ENCODE measurements at regions not wholly inside any gene's neighbourhood (a gene's known extent, or its start where the extent isn't known, plus 50 kb on each side); places are given as distances from the start of the nearest gene placed in this dataset.
"Not testable (repeated sequence)": the region's sequence is repeated elsewhere in the genome, so short reads cannot be mapped to it uniquely, and the experiment has no call there.

DNA sequence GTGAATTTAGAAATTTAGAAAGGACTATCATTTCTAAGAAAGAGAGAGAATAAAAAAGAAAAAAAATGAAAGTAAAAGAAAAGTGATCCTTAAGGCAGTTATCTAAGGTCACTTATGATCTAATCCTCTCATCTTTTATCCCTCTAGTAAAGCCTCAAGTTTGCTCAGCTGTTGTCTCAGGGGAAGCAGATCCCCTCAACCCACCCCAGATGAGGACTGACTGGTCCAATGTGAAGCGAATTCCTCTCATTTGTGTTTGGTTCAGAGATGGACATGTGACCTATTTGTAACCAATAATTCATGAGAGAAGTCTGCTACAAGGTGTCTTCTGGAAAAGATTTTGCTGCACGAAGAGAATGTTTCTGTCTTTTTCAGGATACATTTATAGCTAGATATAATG, 1591.3 kb downstream of the ADGRL3 start:
- no peak for DNase-seq (ENCODE audit: low read depth in 4 of 4, low spot score in 3 of 4)

DNA sequence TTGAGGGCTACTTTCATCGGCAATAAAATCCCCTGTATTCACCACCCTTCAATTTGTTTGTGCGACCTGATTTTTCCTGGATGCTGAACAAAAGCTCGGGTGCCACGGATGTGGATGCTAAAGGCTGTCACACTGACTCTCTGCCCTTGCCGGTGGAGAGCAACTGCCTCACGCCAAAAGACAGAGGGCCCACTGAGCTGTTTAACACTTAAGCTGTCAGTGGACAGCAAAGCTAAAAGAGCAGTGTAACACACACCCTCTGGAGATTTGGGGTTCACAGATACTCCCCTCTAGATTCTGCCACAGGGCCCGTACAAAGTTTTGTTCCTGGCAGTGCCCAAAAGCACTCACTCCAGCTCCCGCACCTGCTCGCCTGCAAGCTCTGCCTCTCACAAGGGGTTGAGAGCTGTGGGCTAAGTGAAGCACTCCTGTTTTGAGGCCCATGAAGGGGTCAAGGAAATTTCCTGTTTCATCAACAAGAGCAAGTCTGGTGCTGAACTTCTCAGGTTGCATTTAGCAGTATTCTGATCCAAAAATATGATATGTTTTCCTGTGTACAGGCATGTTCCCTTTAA, 1571.9 kb downstream of the ADGRL3 start:
- DNase-seq (ENCODE audit: low read depth in 4 of 4, low spot score in 3 of 4) = no peak

DNA sequence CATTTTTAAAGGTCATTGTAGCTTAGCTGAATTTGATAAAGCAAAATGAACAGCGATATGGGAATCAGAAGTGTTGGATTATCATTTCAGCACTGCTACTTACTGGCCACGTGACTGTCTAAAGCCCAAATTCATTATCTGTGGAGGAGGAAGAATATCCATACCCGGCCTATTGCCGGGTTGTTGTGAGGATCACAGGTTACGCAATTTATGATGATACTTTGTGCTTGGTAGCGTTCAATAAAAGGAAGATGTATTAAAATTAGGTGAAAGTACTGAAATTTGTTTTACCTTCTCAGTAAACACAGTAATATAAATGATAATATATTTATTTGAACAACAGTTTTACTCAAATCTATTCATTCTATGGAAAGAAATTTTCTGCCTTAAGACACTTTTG, 1540.2 kb downstream of the ADGRL3 start:
- no peak for DNase-seq (ENCODE audit: low read depth in 4 of 4, low spot score in 3 of 4)

DNA sequence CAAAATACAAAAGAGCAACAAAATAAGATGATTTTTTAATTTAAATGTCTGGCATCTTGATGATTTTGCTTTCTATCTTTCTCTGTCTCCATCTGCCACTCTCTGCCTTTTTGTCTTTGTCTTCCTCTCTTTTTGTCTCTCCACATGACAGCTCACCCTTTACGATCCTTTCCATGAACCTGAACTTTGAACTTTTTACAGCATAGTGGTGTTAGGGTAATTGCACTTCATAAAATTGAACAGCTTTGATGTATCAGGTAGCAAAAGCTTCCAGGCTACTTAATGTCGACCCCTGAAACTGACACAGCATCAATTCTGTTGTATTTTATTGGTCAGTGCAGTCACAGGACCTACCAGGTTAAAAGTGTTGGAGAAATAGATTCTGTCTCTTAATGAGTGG, 1517.0 kb downstream of the ADGRL3 start:
- no peak for DNase-seq (ENCODE audit: low read depth in 4 of 4, low spot score in 3 of 4)

DNA sequence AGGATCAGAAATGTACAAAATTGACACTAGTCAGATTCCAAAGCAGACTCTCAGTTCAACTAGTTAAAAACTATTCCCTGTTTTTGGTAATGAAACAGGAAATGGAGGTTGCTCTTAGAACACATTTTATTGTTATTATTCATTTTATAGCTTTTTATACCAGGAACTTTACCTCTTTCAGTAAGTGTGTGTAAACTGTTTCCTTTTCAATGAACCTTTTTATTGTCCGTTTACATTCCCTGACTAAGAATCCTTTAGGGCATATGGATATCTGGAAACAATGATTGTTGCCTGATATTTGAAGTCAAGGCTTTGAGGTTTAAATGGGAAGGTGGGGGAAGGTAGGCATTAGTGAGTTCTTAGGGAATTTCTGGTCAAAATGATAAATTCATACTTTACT, 1511.4 kb downstream of the ADGRL3 start:
- DNase-seq (ENCODE audit: low read depth in 4 of 4, low spot score in 3 of 4) = no peak

DNA sequence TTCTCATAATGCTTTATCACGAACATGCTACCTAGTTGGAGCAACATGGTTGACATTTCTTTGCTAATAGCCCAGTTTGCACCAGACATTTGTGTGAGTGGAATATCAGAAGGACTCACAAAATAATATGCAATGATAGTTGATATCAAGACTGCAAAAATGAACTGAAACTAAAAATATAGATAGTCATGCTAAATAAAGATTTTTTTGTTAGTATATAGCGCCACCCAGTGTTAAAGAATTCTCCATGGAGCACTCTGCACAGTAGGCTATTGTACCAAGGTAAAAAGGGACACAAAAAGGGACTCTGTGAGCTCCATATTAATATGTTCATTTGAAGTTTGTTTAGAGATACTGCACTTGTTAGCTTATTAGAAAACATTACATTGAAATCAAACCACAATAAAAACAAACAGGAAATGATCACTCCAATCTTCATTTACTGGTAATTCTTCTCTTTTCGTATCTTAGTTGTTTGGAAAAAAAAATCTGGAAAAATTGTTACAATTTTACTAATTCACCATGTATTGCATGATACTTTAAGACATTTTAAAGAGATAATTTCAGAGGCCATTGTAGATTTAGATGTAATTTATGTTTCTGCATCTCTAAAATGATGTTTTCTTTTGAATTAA, 1509.6 kb downstream of the ADGRL3 start:
- peak; percentile 5 to 22 (median 18) for DNase-seq (ENCODE audit: low read depth in 4 of 4, low spot score in 3 of 4)

DNA sequence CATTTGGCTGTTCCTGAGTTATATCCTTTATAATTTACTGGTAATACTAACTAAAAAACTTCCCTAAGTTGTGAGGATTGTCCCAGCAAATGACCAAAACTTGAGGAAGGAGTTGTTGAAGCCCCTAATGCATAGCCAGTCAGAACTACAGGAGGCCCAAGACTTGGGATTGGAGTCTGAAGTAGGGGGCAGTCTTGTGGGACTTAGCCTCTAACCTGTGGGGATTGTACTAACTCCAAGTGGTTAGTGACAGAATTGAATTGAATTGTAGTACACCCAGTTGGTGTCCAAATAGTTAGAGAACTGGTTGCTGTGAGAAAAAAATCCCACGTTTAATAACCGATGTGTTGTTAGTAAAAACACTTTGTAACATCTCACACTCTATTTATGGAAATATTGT, 1506.3 kb downstream of the ADGRL3 start:
- no peak for DNase-seq (ENCODE audit: low read depth in 4 of 4, low spot score in 3 of 4)

DNA sequence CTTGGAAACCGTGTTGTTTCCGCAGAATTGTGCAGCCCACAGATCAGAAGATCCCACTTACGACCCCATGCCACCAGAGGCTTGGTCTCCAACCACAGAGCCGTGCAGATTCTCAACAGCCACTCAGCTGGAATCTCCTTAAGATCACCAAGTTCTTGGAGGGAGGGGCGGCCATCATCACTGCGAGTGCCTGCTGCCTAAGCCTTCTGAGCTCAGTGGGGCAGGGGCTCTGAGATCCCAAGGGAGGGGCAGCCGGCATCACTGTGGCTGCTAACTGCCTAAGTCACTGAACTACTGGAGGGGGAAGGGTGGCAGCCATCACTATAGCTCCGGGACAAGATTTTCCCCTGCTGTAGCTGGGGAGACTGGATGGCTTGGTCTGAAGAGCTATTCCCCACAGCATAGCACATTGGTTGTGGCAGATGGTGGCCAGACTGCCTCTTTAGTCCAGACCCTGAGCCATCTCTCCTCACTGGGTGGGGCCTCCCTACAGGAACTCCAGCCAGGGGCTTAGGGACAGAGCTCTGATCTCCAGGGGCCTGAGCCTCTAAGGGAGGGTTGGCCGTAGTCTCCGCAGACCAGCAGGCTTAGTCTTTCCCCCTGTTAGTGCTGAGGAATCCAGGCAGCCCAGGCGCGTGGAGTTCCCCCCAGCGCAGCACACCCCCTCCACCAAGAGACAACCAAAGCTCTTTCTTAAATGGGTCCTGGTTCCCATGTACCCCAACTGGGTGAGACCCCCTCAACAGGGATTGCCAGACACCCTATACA, 1483.9 kb downstream of the ADGRL3 start:
- DNase-seq (ENCODE audit: low read depth in 4 of 4, low spot score in 3 of 4) = no peak

DNA sequence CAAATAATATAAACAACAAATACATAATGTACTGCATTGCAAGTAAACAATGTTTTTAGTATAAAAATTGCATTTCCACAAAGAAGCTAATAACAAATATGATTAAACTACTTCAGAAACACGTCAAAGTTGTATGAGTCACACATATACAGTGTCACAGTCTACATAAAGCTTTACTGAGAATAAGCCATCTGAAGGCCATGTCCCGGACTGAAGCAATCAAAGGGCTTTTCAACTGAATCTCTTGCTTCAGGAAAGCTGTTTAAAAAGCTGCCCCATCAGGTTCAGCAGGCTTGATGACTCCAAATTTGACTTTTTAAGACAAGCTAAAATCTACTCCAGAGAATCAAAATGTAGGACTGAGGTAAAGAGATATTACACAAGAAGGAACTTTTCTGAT, 1476.8 kb downstream of the ADGRL3 start:
- no peak for DNase-seq (ENCODE audit: low read depth in 4 of 4, low spot score in 3 of 4)

DNA sequence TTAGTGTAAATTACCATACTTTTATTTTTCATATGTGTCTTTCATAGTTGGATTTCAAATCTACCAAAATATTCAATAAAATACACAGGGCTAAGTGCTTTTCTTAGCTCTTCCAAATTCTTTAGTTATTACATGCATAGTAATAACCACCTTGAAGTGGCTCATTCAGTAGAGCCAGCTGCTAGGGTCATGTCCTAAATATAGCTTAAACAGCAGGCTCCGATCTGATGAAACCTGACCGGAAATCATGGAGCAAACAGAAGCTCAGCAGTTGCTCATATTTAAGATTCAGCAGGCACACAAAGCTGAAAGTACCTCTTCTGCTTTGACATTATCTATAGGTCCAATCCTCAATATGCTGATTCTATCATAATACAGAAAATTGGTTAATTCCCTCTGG, 1470.4 kb downstream of the ADGRL3 start:
- no peak for DNase-seq (ENCODE audit: low read depth in 4 of 4, low spot score in 3 of 4)

DNA sequence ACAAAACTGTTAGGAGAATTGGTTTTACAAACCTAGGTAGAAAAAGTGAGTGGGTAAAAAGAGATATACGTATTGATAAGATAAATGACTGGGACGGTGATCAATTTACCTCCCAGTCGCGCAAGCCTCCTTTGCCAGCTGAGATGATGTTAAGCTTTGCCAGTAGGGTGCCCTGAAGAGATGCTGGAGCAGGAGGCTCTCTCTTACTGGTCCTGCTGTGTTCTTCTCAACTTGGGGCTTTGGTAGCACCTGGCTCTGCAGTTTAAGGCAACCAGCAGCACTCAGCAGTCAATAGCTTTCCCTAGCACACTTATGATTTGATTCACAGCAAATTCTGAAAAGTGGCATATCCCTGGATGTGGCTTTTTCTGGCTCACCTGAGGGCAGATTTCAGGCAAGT, 1461.7 kb downstream of the ADGRL3 start:
- DNase-seq (ENCODE audit: low read depth in 4 of 4, low spot score in 3 of 4) = no peak

DNA sequence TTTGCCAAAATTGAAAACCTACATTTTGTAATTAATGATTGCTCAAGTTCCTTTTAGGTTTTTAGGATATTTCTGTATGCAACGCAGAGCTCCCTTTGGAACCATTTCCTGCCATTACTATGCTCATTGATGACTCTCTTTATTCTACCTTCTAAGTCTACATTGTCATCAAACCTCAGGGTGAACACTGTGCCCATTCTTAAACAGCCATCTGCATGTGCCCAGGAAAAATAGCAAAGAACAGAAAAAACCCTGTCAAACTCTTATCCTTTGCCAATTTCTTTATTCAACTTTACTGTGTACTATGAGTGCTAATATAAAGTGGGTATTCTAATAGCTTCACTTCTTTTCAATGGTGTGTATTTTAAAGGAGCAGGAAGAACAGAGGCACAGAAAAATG, 1455.9 kb downstream of the ADGRL3 start:
- no peak for DNase-seq (ENCODE audit: low read depth in 4 of 4, low spot score in 3 of 4)

DNA sequence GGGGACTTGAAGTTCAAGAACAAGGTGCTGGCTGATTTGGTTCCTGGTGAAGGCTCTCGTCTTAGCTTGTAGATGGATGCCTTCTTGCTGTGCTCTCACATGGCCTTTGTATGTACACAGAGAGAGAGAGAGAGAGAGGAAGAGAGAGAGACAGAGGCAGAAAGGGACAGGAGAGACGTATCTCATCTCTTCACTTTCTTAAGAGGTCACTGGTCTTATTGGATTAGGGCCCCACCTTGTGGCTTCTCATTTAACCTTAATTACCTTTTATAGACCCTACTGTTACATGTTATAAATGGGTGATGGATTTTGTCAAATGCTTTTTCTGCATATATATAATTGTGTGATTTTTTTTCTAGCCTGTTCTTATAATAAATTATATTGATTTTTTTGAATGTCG, 1444.2 kb downstream of the ADGRL3 start:
- peak in 2 of 4 donors; percentile 0 to 1 for DNase-seq (ENCODE audit: low read depth in 4 of 4, low spot score in 3 of 4)

DNA sequence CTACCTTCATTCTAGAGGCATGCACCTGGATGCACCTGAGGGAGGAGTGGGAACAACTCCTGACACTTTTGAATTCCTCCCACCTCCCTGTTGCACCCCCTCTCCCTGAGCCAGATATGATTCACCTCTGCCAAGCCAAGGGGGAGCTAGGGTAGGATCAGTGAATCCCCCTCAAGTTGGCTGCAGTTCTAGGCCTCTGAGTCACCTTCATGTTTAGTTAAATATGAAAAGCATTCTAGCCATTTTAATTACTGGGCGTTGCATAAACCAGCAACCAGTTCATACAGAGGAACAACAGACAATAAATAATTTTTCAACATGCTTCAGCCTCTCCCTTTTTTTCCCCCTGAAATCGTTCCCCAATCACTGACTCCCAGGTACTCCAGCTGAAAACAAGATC, 1440.2 kb downstream of the ADGRL3 start:
- DNase-seq (ENCODE audit: low read depth in 4 of 4, low spot score in 3 of 4) = no peak

DNA sequence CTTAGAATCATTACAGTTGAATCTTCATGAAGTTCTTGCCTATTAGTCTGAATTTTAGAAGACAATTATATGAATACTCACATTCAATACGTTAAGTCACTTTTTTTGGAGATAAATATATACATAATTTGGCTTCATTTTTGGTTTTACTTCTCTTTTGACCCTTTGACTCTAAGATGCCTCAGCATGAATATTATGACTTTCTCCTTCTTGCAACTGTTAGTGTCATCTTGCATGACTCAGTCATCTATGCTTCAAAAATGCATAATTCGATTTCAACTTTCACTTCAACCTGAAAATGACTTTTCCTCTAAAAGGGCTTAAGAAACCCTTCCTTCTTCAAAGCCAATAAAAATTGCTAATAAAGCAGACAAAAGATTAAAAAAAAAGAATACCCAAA, 1427.5 kb downstream of the ADGRL3 start:
- no peak for DNase-seq (ENCODE audit: low read depth in 4 of 4, low spot score in 3 of 4)

DNA sequence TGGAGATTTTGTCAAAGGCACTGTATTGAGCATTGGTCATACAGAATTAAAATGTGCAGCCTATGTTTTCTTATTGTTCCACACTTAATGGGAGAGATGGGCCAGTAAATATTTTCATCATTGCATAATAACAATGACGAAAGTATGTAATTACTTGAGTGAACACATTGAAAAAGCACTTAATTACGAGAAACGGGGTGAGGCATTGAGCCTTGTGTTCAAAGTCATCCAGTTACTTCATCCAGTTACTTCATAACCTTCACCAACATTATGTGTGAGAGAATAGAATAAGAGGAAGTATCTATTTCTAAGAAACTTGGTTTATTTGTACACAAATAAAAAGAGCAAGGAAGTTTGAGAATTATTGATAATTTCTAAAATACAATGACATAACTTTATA, 1427.0 kb downstream of the ADGRL3 start:
- DNase-seq (ENCODE audit: low read depth in 4 of 4, low spot score in 3 of 4) = no peak

DNA sequence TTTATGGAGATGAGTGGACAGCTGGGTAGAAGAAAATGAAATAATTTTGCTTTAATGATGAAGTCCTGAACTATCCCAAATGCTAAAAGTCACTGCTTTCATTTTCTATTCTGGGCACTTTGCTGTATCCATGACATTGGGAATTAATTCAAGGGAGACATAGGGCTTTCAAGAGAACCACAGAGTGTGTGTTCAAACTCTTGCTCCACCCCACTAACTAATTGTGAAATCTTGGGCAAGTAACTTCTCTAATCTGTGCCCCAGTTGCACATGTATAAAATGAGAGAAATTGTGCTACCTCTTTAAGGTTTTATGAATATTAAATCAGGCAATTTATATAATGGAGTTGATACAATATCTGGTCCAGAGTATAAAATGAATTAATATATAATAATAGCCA, 1422.0 kb downstream of the ADGRL3 start:
- DNase-seq (ENCODE audit: low read depth in 4 of 4, low spot score in 3 of 4) = no peak

DNA sequence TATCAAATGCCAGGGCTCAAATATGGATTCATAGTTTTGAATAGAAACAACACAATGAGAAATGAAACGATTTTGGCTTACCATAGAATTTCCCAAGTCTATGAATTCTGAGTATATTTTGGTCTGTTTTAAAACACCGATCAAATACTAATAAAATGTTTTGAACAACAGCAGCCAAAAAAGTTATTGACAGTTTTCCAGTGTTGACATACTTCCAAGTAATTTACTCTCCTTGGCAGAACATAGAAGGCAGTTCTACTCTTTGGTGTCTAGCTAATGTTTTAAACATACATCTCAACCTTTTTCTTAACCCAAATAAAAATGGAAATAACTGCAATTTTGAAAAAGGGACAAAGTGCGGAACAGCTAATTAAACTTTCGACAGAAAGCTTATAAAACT, 1419.8 kb downstream of the ADGRL3 start:
- no peak for DNase-seq (ENCODE audit: low read depth in 4 of 4, low spot score in 3 of 4)

DNA sequence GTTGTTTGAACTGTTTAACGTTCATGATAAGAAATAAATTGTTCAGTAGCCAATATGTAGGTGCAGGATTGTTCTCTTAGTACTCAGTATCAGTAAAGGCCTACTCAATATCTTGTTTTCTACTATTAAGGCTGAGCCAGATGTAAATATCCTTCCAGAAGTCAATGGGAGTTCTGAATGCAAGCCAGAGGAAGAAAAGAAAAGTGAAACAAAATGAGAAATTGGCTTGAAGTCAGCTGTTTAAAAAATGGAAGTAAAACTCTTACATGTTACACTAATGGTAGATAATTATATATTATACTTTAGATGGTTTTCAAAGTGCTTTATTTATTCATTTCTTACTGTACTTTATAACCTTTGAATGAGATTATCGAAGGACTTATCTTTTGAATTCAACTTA, 1417.9 kb downstream of the ADGRL3 start:
- no peak for DNase-seq (ENCODE audit: low read depth in 4 of 4, low spot score in 3 of 4)

DNA sequence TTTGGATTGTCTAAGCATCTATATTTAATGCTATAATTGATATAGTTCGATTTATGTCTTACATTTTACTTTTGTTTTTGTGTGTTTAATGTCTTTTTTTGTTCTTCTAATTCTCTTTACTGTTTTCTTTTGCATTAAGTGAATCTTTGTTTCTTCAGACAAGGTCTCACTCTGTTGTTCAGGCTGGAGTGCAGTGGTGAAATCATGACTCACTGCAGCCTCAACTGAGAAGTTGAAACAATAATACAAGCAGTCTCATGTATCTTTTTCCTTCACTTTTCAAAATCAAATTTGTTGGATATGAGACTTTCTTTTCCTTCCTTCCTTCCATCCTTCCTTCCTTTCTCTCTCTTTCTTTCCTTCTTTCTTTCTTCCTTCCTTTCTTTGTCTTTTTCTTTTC, 1401.6 kb downstream of the ADGRL3 start:
- no peak for DNase-seq (ENCODE audit: low read depth in 4 of 4, low spot score in 3 of 4)

DNA sequence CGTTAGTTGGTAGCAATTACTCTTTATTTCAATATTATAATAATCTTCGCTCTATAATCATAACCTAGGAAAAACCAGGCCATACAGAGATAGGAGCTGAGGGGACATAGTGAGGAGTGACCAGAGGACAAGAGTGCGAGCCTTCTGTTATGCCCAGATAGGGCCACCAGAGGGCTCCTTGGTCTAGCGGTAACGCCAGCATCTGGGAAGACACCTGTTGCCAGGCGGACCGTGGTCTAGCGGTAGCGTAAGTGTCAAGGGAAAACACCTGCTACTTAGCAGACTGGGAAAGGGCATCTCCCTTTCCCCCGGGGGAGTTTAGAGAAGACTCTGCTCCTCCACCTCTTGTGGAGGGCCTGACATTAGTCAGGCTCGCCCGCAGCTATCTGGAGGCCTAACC, 1395.1 kb downstream of the ADGRL3 start:
- not testable (repeated sequence) for DNase-seq (ENCODE audit: low read depth in 4 of 4, low spot score in 3 of 4)

DNA sequence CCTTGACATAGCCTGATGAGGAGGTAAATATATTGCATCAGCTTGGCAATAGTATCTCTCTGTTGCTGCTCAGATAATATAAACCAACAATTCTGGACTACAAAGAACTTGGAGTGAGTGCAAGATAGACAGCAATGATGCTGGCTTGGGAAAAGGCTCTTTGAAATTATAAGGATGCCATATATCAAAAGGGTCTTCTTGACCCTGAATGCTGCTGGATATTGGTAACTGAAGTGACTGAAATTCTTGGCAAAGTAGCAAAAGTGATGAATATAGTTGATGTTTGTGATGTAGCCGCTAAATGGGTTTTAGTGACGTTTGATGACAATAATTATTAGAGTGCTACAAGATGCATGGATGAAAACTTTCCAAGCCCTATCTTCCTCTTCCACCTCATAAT, 1391.6 kb downstream of the ADGRL3 start:
- DNase-seq (ENCODE audit: low read depth in 4 of 4, low spot score in 3 of 4) = no peak

All from left renal pelvis (tissue), 4 donors.